ENCODE measurements at regions not wholly inside any gene's neighbourhood (a gene's known extent, or its start where the extent isn't known, plus 50 kb on each side); places are given as distances from the start of the nearest gene placed in this dataset.

- TF ChIP-seq SIN3A (IDR thresholded peaks at IDR 0.05; ENCODE audit: borderline replicate concordance, insufficient read depth, low read length): no peak
- TF ChIP-seq TAF1 (IDR thresholded peaks at IDR 0.05; ENCODE audit: borderline replicate concordance, insufficient read depth, low read length): no peak
- TF ChIP-seq FOXP2 (optimal IDR thresholded peaks at IDR 0.05; ENCODE audit: borderline replicate concordance, extremely low read depth, extremely low read length, insufficient read depth): no peak
- no peak for TF ChIP-seq POLR2AphosphoS5 (IDR thresholded peaks at IDR 0.05; ENCODE audit: low read depth, low read length)
- TF ChIP-seq REST (IDR thresholded peaks at IDR 0.05; ENCODE audit: insufficient read depth in 1 of 2, low read depth in 2 of 2, low read length in 2 of 2): no peak
These were observed 251.4 kb upstream of the GAS1 start for GRCh38 chr9:87198716-87199115.

- TF ChIP-seq POLR2AphosphoS5 (IDR thresholded peaks at IDR 0.05; ENCODE audit: low read depth, low read length): no peak
- no peak for TF ChIP-seq FOXP2 (optimal IDR thresholded peaks at IDR 0.05; ENCODE audit: borderline replicate concordance, extremely low read depth, extremely low read length, insufficient read depth)
- no peak for TF ChIP-seq TAF1 (IDR thresholded peaks at IDR 0.05; ENCODE audit: borderline replicate concordance, insufficient read depth, low read length)
- no peak for TF ChIP-seq REST (IDR thresholded peaks at IDR 0.05; ENCODE audit: insufficient read depth in 1 of 2, low read depth in 2 of 2, low read length in 2 of 2)
- TF ChIP-seq SIN3A (IDR thresholded peaks at IDR 0.05; ENCODE audit: borderline replicate concordance, insufficient read depth, low read length): no peak
These were observed 252.0 kb upstream of the GAS1 start for GRCh38 chr9:87199278-87199677.

- TF ChIP-seq REST (IDR thresholded peaks at IDR 0.05; ENCODE audit: insufficient read depth in 1 of 2, low read depth in 2 of 2, low read length in 2 of 2) (no peak), SIN3A (IDR thresholded peaks at IDR 0.05; ENCODE audit: borderline replicate concordance, insufficient read depth, low read length) (no peak), TAF1 (IDR thresholded peaks at IDR 0.05; ENCODE audit: borderline replicate concordance, insufficient read depth, low read length) (no peak), POLR2AphosphoS5 (IDR thresholded peaks at IDR 0.05; ENCODE audit: low read depth, low read length) (no peak), FOXP2 (optimal IDR thresholded peaks at IDR 0.05; ENCODE audit: borderline replicate concordance, extremely low read depth, extremely low read length, insufficient read depth) (no peak)
These were observed 252.5 kb upstream of the GAS1 start for GRCh38 chr9:87199782-87200181.

- TF ChIP-seq FOXP2 (optimal IDR thresholded peaks at IDR 0.05; ENCODE audit: borderline replicate concordance, extremely low read depth, extremely low read length, insufficient read depth) (no peak), SIN3A (IDR thresholded peaks at IDR 0.05; ENCODE audit: borderline replicate concordance, insufficient read depth, low read length) (no peak), TAF1 (IDR thresholded peaks at IDR 0.05; ENCODE audit: borderline replicate concordance, insufficient read depth, low read length) (no peak), POLR2AphosphoS5 (IDR thresholded peaks at IDR 0.05; ENCODE audit: low read depth, low read length) (no peak), REST (IDR thresholded peaks at IDR 0.05; ENCODE audit: insufficient read depth in 1 of 2, low read depth in 2 of 2, low read length in 2 of 2) (no peak)
These were observed 254.0 kb upstream of the GAS1 start for GRCh38 chr9:87201351-87201751.

All from PFSK-1 (cell line).